DMS 273 (cell line): ENCODE measurements at regions not wholly inside any gene's neighbourhood (a gene's known extent, or its start where the extent isn't known, plus 50 kb on each side); places are given as distances from the start of the nearest gene placed in this dataset.

Source experiments
- DNase-seq: peaks from one replicate; lab custom pipeline; 2025; ENCODE audit not compliant: unreplicated experiment; lab: John Stamatoyannopoulos, UW

DNA sequence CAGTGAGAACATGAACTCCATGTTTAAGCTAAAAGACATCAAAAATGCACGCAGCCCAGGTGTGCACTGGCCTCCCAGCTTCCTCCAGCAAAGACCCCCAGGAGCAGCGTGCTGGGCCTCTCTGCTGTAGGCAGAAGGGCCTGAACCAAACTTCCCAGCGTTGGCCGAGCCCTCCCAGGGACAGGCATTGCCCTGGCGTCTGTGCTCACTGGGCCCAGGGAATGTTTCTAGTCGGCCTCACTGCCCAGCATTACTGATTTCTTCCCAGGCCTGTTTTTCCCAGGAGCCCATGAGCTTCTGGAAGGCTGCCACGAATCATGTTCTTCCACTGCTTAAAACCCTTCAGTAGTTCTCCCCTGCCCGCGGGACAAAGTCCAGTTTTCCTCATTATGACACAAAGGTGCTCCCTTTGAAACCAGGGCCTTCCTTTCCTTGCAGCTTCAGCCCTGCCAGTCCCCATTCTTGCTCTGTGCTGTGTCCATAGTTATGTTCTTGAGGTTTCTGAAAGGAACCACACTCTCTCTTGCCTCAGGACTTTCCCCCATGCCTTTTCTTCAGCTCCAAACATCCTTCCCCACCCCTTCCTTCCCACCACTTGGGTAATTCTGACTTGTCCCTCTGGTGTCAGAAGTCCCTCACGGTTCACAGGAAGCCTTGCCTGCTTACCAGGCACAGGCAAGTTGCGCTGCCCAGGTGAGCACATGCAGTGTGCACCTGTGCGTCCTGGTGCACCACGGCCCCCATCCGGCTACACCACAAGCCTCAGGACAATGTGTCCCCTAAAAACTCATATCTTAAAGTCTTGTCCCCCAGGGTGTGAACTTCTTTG, 93.4 kb upstream of the ENPP6 start:
- DNase-seq: no peak

DNA sequence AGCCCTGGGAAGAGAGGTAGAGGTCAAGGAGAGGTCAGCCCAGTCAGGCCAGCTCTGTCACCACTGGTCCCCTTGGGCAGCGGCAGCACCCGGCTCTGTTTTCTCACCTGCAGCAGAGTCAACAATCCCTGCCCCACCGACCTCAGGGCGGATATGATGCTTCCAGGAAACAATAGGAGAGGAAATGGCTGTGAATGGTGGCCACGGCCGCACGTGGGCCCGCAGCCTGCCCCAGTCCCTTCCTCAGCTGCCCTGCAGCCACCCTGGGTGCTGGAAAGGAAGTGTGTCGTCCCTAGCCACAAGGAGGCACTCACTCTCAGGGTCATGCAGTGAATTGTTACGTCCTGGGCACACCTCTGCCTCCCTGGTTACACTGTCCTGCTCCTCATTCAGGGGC, 92.5 kb upstream of the ENPP6 start:
- DNase-seq: no peak

GRCh38 chr4:184309241-184310170, 91.8 kb upstream of the ENPP6 start:
- DNase-seq: no peak

DNA sequence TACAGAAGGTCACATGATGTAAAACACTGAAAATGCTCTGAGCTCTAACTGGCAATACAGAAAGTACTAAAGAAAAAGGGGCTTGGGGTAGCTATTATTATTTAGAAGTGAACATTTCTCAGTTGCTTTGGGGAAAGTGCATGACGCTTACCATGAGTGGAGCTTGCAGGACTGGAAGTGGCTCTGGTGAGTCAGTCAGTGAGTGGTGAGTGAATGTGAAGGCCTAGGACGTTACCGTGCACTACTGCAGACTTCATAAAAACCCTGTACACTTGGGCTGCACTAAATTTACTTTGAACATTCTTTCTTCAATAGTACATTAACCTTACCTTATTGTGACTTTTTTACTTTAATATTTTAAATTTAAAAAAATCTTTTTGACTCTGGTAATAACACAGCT, 89.3 kb upstream of the ENPP6 start:
- no peak for DNase-seq

DNA sequence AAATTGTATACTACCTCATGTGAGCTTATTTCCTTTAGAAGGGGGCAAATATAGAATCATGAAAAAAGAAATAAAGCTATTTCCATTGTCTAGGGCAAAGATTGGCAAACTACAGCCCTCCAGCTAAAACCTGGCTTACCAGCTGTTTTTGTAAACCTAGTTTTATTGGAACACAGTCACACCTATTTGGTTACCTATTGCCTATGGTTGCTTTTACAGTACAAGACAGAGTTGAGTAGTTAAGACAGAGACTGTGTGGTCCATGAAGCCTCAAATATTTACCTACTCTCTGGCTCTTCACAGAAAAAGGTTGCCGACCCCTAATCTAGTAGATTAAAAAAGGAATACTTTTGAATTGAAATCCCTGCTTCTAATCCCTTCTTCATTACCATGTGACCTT, 88.8 kb upstream of the ENPP6 start:
- DNase-seq: no peak

- no peak for DNase-seq
Observed at GRCh38 chr4:184300816-184301215, 83.1 kb upstream of the ENPP6 start.

DNA sequence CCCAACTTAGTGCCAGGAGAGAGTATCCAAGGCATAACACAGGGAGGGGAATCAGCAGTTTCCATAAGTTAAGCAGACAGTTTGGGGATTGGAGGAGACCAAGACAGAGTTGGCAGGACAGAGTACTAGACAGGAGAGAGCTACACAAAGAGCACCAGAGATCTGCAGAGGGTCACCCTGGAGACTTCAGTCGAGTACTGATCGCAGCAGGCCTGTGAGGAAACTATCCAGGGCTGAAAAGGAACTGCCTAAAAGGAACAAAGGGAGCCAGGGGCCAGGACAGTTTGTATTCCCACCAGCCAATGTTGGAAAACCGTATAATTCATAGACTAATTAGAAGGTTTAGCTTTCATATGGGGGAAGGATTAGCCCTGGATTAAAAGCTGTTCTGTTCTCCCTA, 80.6 kb upstream of the ENPP6 start:
- DNase-seq: no peak

DNA sequence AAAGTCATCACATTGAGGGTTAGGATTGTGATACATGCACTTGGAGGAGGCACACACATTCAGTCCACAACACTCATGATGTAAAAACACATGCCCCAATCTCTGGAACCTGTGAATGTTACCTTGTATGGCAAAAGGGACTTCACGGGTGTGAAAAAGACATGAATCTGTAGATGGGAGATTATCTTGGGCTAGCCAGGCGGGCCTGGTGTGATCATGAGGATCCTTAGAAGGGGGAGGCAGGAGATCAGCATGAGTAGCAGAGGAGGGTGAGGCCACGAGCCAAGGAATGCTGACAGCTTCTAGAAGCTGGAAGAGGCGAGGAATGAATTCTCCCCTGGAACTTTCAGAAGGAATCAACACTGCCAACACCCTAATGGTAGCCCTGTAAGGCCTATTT, 77.5 kb upstream of the ENPP6 start:
- DNase-seq: no peak

GRCh38 chr4:184294606-184295133, 77.0 kb upstream of the ENPP6 start:
- DNase-seq: no peak

- no peak for DNase-seq
Observed at GRCh38 chr4:184293552-184293951, 75.9 kb upstream of the ENPP6 start.

DNA sequence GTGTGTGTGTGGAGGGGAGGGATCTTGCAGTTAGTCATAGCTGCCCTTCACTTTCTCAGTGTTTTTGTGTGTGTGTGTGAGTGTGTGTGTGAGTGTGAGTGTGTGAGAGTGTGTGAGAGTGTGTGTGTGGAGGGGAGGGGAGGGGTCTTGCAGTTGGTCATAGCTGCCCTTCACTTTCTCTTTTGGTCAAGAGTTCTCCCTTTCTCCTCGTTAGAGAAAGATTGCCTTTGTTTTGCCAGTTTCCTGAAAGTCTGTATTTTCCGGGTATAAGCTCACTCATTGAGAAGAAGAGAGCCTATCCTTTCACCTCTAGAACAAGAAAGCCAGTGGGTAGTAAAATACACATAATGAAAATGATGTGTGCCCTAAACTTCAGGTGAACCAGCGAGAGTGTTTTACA, 75.2 kb upstream of the ENPP6 start:
- DNase-seq: no peak

DNA sequence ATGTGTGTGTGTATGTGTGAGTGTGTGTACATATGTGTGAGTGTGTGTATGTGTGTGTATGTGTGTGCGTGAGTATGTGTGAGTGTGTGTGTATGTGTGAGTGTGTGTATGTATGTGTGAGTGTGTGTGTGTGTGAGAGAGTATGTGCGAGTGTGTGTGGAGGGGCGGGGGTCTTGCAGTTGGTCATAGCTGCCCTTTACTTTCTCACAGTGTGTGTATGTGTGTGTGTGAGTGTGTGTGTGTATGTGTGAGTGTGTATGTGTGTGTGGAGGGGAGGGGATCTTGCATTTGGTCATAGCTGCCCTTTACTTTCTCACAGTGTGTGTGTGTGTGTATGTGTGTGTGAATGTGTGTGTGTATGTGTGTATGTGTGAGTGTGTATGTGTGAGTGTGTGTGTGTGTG, 74.8 kb upstream of the ENPP6 start:
- DNase-seq: no peak

DNA sequence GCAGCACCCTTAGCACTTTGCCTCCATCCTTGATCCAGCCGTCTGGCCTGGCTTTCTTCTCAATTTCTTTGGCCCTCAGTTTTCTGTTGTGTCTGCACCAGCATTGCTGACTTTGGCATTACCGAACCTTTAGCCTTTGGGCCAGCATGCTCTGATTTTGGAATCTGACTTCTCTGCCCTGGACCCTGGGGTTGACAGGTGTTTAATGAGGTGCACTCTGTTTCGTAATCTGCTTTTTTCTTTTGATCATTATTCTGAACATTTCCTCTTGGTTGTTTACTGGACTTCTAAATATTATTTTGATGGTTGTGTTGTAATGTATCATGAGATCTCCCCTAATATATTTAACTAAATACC, 71.5 kb upstream of the ENPP6 start:
- no peak for DNase-seq

- no peak for DNase-seq
Observed at GRCh38 chr4:184288451-184289178, 70.9 kb upstream of the ENPP6 start.

DNA sequence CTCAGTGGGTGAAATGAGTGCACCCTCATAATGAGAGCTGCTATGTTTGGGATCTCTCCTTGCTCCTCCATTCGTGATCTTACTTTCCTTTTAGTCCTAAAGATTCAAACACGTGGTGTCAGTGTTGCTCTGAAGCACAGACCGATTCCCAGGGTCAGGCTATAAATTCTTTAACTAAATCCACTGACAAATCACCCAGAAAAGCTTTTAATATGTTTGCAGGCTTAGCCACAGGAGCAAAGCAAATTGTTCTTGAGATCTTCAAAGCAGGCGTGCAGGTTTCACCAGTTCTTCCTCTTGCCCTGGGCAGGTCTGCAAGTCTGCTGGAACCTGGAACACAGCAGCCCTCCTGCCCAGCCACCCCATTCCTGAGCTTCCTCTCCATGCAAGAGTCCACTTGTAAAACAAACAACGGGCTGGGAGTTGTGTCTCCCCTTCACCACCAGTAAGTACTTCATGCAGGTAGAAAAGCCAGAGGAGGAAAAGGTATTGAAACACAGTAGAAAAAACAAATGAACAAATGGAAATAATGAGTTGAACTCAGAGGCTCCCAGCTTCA, 70.1 kb upstream of the ENPP6 start:
- no peak for DNase-seq

DNA sequence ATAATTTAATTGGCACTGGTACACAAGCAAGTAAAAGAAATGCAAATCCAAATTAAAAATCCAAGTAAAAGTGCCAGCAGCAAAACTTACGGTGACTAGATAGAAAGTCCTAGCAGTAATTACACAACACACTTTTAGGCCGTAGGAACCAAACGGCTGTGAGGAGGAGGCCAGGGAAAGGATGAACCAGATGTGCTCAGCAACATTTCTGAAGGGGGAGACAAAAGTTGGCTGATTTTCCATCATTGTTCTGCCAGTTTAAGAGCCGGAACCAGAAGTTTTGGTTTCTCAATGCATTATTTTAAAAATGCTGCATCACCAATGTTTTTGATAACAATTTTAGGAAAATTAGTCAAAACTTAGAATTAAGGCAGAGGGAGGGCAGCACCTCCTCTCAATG, 68.7 kb upstream of the ENPP6 start:
- DNase-seq: no peak

DNA sequence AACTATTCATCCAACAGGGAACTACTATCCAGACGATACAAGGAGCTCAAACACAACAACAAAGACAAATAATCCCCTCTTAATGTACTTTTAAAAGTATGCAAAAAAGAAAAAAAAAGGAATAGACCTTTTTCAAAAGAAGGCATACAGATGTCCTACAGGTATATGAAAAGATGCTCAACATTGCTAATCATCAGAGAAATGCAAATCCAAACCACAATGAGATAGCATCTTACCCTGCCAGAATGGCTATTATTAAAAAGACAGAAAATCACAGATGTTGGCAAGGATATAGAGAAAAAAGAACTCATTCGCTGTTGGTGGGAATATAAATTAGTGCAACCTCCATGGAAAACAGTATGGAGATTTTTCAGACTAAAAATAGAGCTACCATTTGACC, 67.1 kb upstream of the ENPP6 start:
- no peak for DNase-seq

DNA sequence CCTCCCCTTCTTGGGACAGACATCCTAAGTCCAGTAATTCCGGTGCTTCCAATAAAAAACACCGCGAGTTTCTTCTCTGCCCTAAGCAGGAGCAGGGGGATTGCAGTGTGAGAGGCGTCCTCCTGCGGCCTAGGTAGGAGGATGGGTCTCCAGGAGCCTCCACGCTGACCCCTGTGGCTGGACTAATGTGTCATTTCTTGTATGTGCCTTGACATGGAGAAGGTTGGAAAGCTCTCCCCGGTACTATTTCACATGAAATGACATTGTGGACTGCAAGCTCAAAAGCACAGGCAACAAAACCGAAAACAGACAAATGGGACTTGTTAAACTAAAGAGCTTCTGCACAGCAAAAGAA, 66.6 kb upstream of the ENPP6 start:
- DNase-seq: no peak

- no peak for DNase-seq
Observed at GRCh38 chr4:184283659-184284335, 66.1 kb upstream of the ENPP6 start.

DNA sequence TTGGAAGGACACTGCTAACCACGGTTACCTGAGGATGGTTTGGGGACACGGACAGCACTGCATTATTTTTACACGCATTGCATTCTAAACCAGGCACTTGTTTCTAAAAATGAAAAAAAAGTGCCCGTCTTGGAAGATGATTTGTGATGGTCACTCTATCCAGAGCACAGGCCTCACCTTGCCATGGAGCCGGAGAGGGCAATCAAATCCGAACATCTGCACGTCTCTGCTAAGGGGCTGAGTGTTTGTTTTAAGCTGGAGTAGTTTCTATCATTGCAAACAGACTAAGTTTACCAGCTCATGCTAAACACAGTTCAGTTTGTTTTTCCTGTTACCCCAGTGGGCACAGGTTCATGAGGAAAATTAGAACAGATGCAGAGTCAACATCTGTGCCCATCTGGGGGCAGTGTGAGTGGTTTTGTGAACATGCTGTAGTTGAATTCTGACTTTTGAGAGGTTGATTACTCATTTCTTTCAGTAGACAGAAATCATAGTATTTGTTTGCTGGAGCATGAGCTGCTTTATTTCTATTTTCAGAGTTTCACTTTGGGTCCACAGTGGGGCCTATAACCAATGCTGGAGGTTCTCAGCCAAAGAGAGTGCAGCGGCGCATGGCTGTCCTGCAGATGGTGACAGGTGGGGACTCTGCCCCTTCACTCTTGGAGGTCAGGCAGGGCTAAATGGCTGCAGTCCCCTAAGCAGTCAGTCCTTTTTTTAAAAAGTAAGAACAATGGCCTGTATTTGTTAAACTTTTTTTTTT, 65.4 kb upstream of the ENPP6 start:
- no peak for DNase-seq
